Lung (tissue), 11 donors: ENCODE measurements at regions not wholly inside any gene's neighbourhood (a gene's known extent, or its start where the extent isn't known, plus 50 kb on each side); places are given as distances from the start of the nearest gene placed in this dataset.

Experiments used
- ATAC-seq: fragments of 200-7000 bp; cut with Tn5 transposase; one replicate; pipeline ENCODE4 v1.9.1; 2020; ENCODE audit warnings: moderate number of reproducible peaks; ENCODE audit not compliant: insufficient read depth, low FRiP score
- DNase-seq, 3 donors: peaks; one replicate each; pipeline ENCODE4 v3.0.0-alpha.2; 2013 to 2017
- H3K27ac ChIP-seq, 2 donors: one replicate each; pipeline ENCODE4 v1.5.1; 2013; ENCODE audit warnings: mild to moderate bottlenecking in 2 of 2, moderate library complexity in 2 of 2, control low read depth in 1 of 2, inconsistent platforms in 1 of 2, low read depth in 1 of 2, low read length in 1 of 2
- H3K27me3 ChIP-seq, 3 donors: one replicate each; pipeline ENCODE4 v1.5.1; 2013; ENCODE audit warnings: low read length in 2 of 3; ENCODE audit not compliant: control insufficient read depth in 3 of 3, insufficient read depth in 3 of 3
- H3K36me3 ChIP-seq, 4 donors: one replicate each; pipeline ENCODE4 v1.5.1; 2013; ENCODE audit warnings: low read length in 4 of 4, mild to moderate bottlenecking in 1 of 4, moderate library complexity in 1 of 4; ENCODE audit not compliant: control insufficient read depth in 4 of 4, insufficient read depth in 4 of 4
- H3K4me1 ChIP-seq, 5 donors: one replicate each; pipeline ENCODE4 v1.5.1; 2013; ENCODE audit warnings: low read length in 5 of 5, mild to moderate bottlenecking in 2 of 5, moderate library complexity in 1 of 5; ENCODE audit not compliant: control insufficient read depth in 5 of 5, insufficient read depth in 5 of 5
- H3K4me3 ChIP-seq: one replicate; pipeline ENCODE4 v1.5.1; 2013; ENCODE audit warnings: mild to moderate bottlenecking, control low read depth, moderate library complexity
- H3K9ac ChIP-seq, 2 donors: one replicate each; pipeline ENCODE4 v1.5.1; 2013; ENCODE audit warnings: low read length in 2 of 2, control low read depth in 1 of 2; ENCODE audit not compliant: insufficient read depth in 1 of 2
- H3K9me3 ChIP-seq, 4 donors: one replicate each; pipeline ENCODE4 v1.5.1; 2013; ENCODE audit warnings: low read length in 3 of 4, mild to moderate bottlenecking in 1 of 4, moderate library complexity in 1 of 4; ENCODE audit not compliant: control insufficient read depth in 4 of 4, insufficient read depth in 3 of 4
- WGBS, 2 donors: extraction: QIAGEN DNeasy Blood & Tissue Kit; methylation state at CpG; one replicate each; pipeline ENCODE4 v1.1.7; 2013; 5-methylcytosine and 5-hydroxymethylcytosine counted together
- TF ChIP-seq, protein P1 (sequence below): IDR thresholded peaks from 2 replicates; pipeline ENCODE4 v1.5.1; 2012; ENCODE audit warnings: mild to moderate bottlenecking; ENCODE audit errors: control extremely low read depth, extremely low read depth
- donor health status: control.
- donor health status: control.
- donor health status: Bipolar disorder and iron deficiency.
- donor health status: healthy.
- donor health status: DM: yes; HTN: yes; CAD: no.

- ATAC-seq = no peak
- no peak overlapping the region for H3K4me3 ChIP-seq
- DNase-seq = no peak
- H3K9me3 ChIP-seq = no peaks in the 10 kb centered on the region
- TF ChIP-seq, protein P1, sequence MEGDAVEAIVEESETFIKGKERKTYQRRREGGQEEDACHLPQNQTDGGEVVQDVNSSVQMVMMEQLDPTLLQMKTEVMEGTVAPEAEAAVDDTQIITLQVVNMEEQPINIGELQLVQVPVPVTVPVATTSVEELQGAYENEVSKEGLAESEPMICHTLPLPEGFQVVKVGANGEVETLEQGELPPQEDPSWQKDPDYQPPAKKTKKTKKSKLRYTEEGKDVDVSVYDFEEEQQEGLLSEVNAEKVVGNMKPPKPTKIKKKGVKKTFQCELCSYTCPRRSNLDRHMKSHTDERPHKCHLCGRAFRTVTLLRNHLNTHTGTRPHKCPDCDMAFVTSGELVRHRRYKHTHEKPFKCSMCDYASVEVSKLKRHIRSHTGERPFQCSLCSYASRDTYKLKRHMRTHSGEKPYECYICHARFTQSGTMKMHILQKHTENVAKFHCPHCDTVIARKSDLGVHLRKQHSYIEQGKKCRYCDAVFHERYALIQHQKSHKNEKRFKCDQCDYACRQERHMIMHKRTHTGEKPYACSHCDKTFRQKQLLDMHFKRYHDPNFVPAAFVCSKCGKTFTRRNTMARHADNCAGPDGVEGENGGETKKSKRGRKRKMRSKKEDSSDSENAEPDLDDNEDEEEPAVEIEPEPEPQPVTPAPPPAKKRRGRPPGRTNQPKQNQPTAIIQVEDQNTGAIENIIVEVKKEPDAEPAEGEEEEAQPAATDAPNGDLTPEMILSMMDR = no peak
- no peak overlapping the region for H3K27ac ChIP-seq
- WGBS, 2 donors = 74 to 80% methylated on average over 1 of the region's 1 CpG
- no peaks in the 10 kb centered on the region for H3K36me3 ChIP-seq
- no peaks in the 10 kb centered on the region for H3K4me1 ChIP-seq
- H3K27me3 ChIP-seq = no peaks in the 10 kb centered on the region
- no peak overlapping the region for H3K9ac ChIP-seq
Measured at GRCh38 chr6:49050584-49050983, 412.5 kb downstream of the MMUT start.

DNA sequence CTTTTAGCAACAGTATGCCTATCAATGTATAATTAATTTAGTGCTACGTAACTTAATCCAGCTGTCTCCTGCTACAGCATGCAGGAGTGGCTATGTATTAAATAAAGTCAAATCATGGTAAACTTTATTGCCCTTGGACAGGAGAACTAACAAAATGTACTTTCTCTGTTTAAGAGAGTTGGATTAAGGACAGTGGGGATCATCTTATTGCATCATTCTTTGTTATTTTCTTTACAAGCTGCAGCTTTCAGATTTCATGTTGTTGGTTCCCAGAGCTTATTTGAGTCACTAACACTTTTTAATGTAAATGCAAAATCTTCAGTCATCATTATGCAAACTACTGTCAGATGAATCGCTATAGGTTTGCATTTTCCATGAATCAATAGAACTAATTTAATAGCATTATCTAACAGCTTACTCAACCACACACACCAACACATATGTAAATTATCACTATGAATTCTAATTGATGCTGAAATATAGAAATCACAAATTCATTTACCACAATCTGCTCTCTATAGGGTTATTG lies 424.7 kb downstream of the MMUT start:
- Histone ChIP-seq H3K4me1 (no peaks in the 10 kb centered on the region), H3K9me3 (no peaks in the 10 kb centered on the region), H3K4me3 (no peak overlapping the region), H3K27ac (no peak overlapping the region), H3K36me3 (no peaks in the 10 kb centered on the region), H3K9ac (no peak overlapping the region), H3K27me3 (no peaks in the 10 kb centered on the region)
- TF ChIP-seq, protein P1 = no peak
- no peak for DNase-seq
- WGBS, 2 donors = 88 to 92% methylated on average over 2 of the region's 2 CpGs
- no peak for ATAC-seq

DNA sequence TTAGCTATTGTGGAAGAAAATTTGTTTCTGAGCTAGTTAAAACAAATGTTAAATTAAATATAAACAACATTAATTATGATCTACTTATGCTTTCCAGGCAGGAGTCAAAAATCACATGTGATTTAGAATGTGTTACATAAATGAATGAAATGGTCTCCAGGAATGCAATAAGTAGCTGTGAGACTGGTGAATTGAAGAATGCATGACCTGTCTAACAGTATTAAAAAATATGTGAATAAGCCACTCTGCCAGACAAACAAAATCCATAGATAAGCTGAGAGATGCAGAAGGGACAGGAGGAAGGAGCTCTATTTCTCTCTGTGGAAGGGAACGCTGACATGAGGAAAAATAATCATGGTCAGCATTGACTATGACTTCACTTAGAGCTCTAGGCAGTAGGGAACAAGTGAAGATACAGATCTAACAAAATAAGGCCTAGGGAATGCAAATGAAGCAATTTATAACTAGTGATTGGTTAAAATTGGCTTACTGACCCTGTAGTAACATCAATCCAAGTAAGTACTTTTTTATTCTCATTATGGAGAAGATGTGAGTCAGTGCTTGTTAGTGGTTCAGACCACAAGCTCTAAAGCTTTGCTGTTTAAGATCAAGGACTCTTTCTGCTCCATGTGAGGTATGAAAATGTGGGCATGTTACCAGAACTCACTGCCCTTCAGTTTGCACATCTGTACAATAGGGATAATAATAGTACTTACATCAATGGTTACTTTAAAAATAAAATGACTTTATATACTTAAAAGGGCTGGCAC lies 432.6 kb downstream of the MMUT start:
- H3K27me3 ChIP-seq = no peaks in the 10 kb centered on the region
- no peaks in the 10 kb centered on the region for H3K36me3 ChIP-seq
- no peaks in the 10 kb centered on the region for H3K4me1 ChIP-seq
- peaks cover 0 to 6% (median 0%) of the 10 kb centered on the region in 4 donors for H3K9me3 ChIP-seq
- no peak overlapping the region for H3K27ac ChIP-seq
- TF ChIP-seq, protein P1 = no peak
- DNase-seq (peak in 1 of 3 donors; percentile 2), ATAC-seq (no peak)
- 77 to 84% methylated on average over 1 of the region's 1 CpG for WGBS, 2 donors
- no peak overlapping the region for H3K9ac ChIP-seq
- H3K4me3 ChIP-seq = no peak overlapping the region
